ENCODE measurements at regions not wholly inside any gene's neighbourhood (a gene's known extent, or its start where the extent isn't known, plus 50 kb on each side); places are given as distances from the start of the nearest gene placed in this dataset.

DNA sequence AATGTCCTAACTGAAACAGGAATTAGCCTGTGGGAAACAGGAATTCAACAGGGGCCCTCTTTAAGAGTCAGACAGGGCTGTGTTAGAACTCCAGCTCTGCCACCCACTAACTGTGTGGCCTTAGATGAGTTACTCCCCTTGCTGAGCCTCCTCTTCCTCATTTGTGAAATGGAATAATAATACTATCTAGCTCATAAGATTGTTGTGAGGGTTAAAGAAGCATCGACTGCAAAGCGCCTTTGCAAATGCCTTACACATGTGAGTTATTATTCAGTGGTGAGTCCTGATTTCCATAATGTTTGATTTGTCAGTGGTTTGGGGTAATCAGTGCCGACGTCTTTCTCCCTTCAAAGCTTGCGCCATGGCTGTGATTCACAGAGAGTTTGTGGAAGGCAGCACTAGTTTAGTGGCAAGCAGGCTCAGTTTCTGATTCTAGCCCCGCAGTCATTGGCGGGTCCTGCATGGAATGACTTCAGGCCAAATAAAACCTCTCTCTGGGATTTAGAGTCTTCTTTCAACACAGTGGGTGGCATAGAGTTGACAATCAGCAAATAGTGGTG, 388.5 kb downstream of the PLPP3 start:
- TF ChIP-seq, protein P1, sequence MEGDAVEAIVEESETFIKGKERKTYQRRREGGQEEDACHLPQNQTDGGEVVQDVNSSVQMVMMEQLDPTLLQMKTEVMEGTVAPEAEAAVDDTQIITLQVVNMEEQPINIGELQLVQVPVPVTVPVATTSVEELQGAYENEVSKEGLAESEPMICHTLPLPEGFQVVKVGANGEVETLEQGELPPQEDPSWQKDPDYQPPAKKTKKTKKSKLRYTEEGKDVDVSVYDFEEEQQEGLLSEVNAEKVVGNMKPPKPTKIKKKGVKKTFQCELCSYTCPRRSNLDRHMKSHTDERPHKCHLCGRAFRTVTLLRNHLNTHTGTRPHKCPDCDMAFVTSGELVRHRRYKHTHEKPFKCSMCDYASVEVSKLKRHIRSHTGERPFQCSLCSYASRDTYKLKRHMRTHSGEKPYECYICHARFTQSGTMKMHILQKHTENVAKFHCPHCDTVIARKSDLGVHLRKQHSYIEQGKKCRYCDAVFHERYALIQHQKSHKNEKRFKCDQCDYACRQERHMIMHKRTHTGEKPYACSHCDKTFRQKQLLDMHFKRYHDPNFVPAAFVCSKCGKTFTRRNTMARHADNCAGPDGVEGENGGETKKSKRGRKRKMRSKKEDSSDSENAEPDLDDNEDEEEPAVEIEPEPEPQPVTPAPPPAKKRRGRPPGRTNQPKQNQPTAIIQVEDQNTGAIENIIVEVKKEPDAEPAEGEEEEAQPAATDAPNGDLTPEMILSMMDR (conservative IDR thresholded peaks at IDR 0.05 in 1 of 2, IDR thresholded peaks at IDR 0.05 in 1 of 2; ENCODE audit: extremely low read depth in 1 of 2, insufficient read depth in 1 of 2, low read depth in 1 of 2, low read length in 2 of 2) = no peak
- TF ChIP-seq EZH2 (IDR thresholded peaks at IDR 0.05; ENCODE audit: borderline replicate concordance, low read length) = no peak

All from mammary epithelial cell (primary cell).